ENCODE measurements at regions not wholly inside any gene's neighbourhood (a gene's known extent, or its start where the extent isn't known, plus 50 kb on each side); places are given as distances from the start of the nearest gene placed in this dataset.

DNA sequence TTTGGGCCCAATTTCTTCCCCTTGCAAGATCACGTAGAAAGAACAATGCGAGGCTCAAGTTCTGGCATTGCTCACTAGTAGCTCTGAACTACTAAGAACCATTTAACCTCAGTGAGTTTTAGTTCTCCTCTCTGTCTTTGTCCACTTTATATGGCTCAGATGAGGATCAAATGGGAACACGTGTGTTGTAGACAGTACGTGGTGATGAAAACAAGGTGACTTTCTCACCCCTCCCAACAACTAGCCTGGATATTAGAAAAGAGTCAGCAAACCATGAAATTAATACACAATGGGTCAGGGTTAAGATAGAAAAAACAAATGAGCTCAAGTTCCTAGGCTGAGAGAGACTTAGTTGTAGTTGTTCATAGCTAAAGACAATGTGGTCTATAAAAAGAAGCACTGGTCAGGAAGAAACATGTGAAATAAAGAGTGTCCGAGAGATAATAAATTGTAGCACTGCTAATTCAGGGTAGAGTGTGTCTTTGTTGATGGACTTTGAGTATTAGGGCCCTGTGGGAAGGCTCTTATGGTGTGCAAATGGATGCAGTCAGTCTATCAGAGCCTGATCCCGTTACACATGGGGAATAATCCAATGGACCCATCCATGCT is 417.0 kb downstream of the HAPSTR1 start:
- no peak overlapping the region for H3K27ac Mint-ChIP-seq
- peaks cover 0 to 2% of the 10 kb centered on the region in 2 donors for H3K27me3 Mint-ChIP-seq (ENCODE audit: low read depth in 2 of 2)
- H3K9me3 Mint-ChIP-seq = peaks cover 1 to 3% of the 10 kb centered on the region in 2 donors
- H3K36me3 ChIP-seq (ENCODE audit: control insufficient read depth, insufficient read depth, low read length) = no peaks in the 10 kb centered on the region
- H3K4me1 ChIP-seq (ENCODE audit: control insufficient read depth, insufficient read depth, low read length) = no peaks in the 10 kb centered on the region
- 87% methylated on average over 5 of the region's 6 CpGs for WGBS (ENCODE audit: insufficient coverage)
- H3K27me3 ChIP-seq (ENCODE audit: control insufficient read depth, insufficient read depth, low read length) = no peaks in the 10 kb centered on the region
- TF ChIP-seq, protein P1, sequence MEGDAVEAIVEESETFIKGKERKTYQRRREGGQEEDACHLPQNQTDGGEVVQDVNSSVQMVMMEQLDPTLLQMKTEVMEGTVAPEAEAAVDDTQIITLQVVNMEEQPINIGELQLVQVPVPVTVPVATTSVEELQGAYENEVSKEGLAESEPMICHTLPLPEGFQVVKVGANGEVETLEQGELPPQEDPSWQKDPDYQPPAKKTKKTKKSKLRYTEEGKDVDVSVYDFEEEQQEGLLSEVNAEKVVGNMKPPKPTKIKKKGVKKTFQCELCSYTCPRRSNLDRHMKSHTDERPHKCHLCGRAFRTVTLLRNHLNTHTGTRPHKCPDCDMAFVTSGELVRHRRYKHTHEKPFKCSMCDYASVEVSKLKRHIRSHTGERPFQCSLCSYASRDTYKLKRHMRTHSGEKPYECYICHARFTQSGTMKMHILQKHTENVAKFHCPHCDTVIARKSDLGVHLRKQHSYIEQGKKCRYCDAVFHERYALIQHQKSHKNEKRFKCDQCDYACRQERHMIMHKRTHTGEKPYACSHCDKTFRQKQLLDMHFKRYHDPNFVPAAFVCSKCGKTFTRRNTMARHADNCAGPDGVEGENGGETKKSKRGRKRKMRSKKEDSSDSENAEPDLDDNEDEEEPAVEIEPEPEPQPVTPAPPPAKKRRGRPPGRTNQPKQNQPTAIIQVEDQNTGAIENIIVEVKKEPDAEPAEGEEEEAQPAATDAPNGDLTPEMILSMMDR (IDR thresholded peaks at IDR 0.05) = no peak
- no peak overlapping the region for H3K27ac ChIP-seq (ENCODE audit: low read length)
- H3K36me3 Mint-ChIP-seq = no peaks in the 10 kb centered on the region
- ATAC-seq (no peak), DNase-seq (no peak)
- peaks cover 4% of the 10 kb centered on the region for H3K9me3 ChIP-seq (ENCODE audit: control insufficient read depth, insufficient read depth, low read length)
- no peak overlapping the region for H3K4me3 Mint-ChIP-seq
- H3K4me1 Mint-ChIP-seq = no peaks in the 10 kb centered on the region
- intact Hi-C loops (cut with micrococcal nuclease) = no loop called here
- no peak overlapping the region for H3K4me3 ChIP-seq (ENCODE audit: low read length)

DNA sequence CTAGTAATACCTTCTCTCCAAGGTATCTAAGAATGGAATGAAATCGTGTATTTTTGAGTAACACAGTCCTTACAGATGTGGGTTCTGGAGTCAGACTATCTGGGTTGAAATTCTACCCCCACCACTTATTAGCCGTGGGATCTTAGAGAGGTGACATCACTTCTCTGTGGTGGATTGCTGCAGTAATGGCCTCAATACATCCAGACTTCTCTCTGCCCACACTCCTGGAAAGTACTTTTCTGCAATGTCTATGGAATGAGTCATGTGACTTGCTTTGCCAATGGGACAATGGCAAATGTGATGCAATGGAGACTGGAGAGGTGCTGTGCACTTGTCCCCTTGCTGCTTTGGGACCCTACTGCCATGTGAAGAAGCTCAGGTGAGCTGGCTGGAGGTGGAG is 418.2 kb downstream of the HAPSTR1 start:
- H3K27me3 ChIP-seq (ENCODE audit: control insufficient read depth, insufficient read depth, low read length) = no peaks in the 10 kb centered on the region
- peaks cover 2 to 3% of the 10 kb centered on the region in 2 donors for H3K9me3 Mint-ChIP-seq
- no peaks in the 10 kb centered on the region for H3K4me1 ChIP-seq (ENCODE audit: control insufficient read depth, insufficient read depth, low read length)
- ATAC-seq (no peak), DNase-seq (no peak)
- peaks cover 4% of the 10 kb centered on the region for H3K9me3 ChIP-seq (ENCODE audit: control insufficient read depth, insufficient read depth, low read length)
- peaks cover 0 to 2% of the 10 kb centered on the region in 2 donors for H3K27me3 Mint-ChIP-seq (ENCODE audit: low read depth in 2 of 2)
- TF ChIP-seq, protein P1 (IDR thresholded peaks at IDR 0.05) = no peak
- no peak overlapping the region for H3K4me3 ChIP-seq (ENCODE audit: low read length)
- H3K4me1 Mint-ChIP-seq = no peaks in the 10 kb centered on the region
- WGBS (ENCODE audit: insufficient coverage) = no CpG with 5 or more reads among the region's 2 CpGs
- H3K27ac Mint-ChIP-seq = no peak overlapping the region
- no peaks in the 10 kb centered on the region for H3K36me3 ChIP-seq (ENCODE audit: control insufficient read depth, insufficient read depth, low read length)
- no peaks in the 10 kb centered on the region for H3K36me3 Mint-ChIP-seq
- H3K4me3 Mint-ChIP-seq = no peak overlapping the region
- intact Hi-C loops (cut with micrococcal nuclease) = no loop called here
- no peak overlapping the region for H3K27ac ChIP-seq (ENCODE audit: low read length)

DNA sequence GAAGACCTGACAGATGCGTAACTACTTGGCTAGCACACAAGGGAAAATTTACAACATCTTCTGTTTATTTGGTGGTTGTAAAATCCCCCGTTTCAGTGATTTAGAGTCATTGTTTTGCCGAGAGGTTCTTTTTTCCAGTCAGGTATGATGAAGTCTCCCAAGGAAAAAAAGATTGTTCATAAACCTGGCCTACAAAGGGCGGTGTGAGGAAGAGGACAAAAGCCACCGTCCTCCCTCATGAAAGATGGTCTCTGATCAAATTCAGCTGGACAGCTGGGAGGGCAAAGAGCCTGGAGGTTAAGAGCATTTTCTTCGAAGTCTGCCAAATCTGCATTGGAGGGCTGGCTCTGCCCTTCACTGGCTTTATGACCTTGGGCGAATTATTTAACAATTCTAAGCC is 419.9 kb downstream of the HAPSTR1 start:
- Histone ChIP-seq H3K4me1 (ENCODE audit: control insufficient read depth, insufficient read depth, low read length) (no peaks in the 10 kb centered on the region), H3K9me3 (ENCODE audit: control insufficient read depth, insufficient read depth, low read length) (no peaks in the 10 kb centered on the region), H3K36me3 (ENCODE audit: control insufficient read depth, insufficient read depth, low read length) (no peaks in the 10 kb centered on the region), H3K27ac (ENCODE audit: low read length) (no peak overlapping the region), H3K27me3 (ENCODE audit: control insufficient read depth, insufficient read depth, low read length) (no peaks in the 10 kb centered on the region), H3K4me3 (ENCODE audit: low read length) (no peak overlapping the region)
- Mint-ChIP-seq H3K27ac (no peak overlapping the region), H3K36me3 (no peaks in the 10 kb centered on the region), H3K4me1 (no peaks in the 10 kb centered on the region), H3K9me3 (peaks cover 2 to 3% of the 10 kb centered on the region in 2 donors), H3K27me3 (ENCODE audit: low read depth in 2 of 2) (peaks cover 0 to 2% of the 10 kb centered on the region in 2 donors), H3K4me3 (no peak overlapping the region)
- intact Hi-C loops (cut with micrococcal nuclease) = no loop called here
- no peak for ATAC-seq
- 82% methylated on average over 7 of the region's 7 CpGs for WGBS (ENCODE audit: insufficient coverage)
- TF ChIP-seq, protein P1 (IDR thresholded peaks at IDR 0.05) = no peak
- no peak for DNase-seq

GRCh38 chr16:9516444-9516843 is 425.0 kb downstream of the HAPSTR1 start:
- Histone ChIP-seq H3K9me3 (ENCODE audit: control insufficient read depth, insufficient read depth, low read length) (no peaks in the 10 kb centered on the region), H3K36me3 (ENCODE audit: control insufficient read depth, insufficient read depth, low read length) (no peaks in the 10 kb centered on the region), H3K4me1 (ENCODE audit: control insufficient read depth, insufficient read depth, low read length) (no peaks in the 10 kb centered on the region), H3K4me3 (ENCODE audit: low read length) (no peak overlapping the region), H3K27ac (ENCODE audit: low read length) (no peak overlapping the region), H3K27me3 (ENCODE audit: control insufficient read depth, insufficient read depth, low read length) (no peaks in the 10 kb centered on the region)
- WGBS (ENCODE audit: insufficient coverage) = 76% methylated on average over 3 of the region's 3 CpGs
- Mint-ChIP-seq H3K36me3 (no peaks in the 10 kb centered on the region), H3K9me3 (peaks cover 0 to 4% of the 10 kb centered on the region in 2 donors), H3K4me3 (no peak overlapping the region), H3K4me1 (no peaks in the 10 kb centered on the region), H3K27me3 (ENCODE audit: low read depth in 2 of 2) (no peaks in the 10 kb centered on the region), H3K27ac (no peak overlapping the region)
- intact Hi-C loops (cut with micrococcal nuclease) = no loop called here
- DNase-seq = no peak
- no peak for ATAC-seq
- TF ChIP-seq, protein P1 (IDR thresholded peaks at IDR 0.05) = no peak
